ENCODE measurements at regions not wholly inside any gene's neighbourhood (a gene's known extent, or its start where the extent isn't known, plus 50 kb on each side); places are given as distances from the start of the nearest gene placed in this dataset.
"Not testable (repeated sequence)": the region's sequence is repeated elsewhere in the genome, so short reads cannot be mapped to it uniquely, and the experiment has no call there.

- DNase-seq; POLR2A ChIA-PET; ATAC-seq (ENCODE audit: low read depth); H3K9me3 Mint-ChIP-seq; H3K4me3 Mint-ChIP-seq; H3K27me3 Mint-ChIP-seq; H3K27ac Mint-ChIP-seq; H3K4me1 Mint-ChIP-seq: not testable (repeated sequence)
- H3K36me3 Mint-ChIP-seq, result peaks cover 29% of the 10 kb centered on the region
These were observed 103.8 kb upstream of the GRK3 start for GRCh38 chr22:25460682-25461081.

- H3K4me1 Mint-ChIP-seq, result peaks cover 7% of the 10 kb centered on the region
- no peaks in the 10 kb centered on the region for H3K27me3 Mint-ChIP-seq
- no peak overlapping the region for H3K27ac Mint-ChIP-seq
- POLR2A ChIA-PET, result no interaction called here
- DNase-seq, result no peak
- ATAC-seq (ENCODE audit: low read depth), result no peak
- H3K9me3 Mint-ChIP-seq, result no peaks in the 10 kb centered on the region
- H3K4me3 Mint-ChIP-seq, result no peak overlapping the region
- H3K36me3 Mint-ChIP-seq, result peaks cover 34% of the 10 kb centered on the region
These were observed 103.2 kb upstream of the GRK3 start for GRCh38 chr22:25461301-25461700.

- H3K4me3 Mint-ChIP-seq, H3K4me1 Mint-ChIP-seq, H3K27me3 Mint-ChIP-seq, H3K9me3 Mint-ChIP-seq: not testable (repeated sequence)
- Mint-ChIP-seq H3K27ac (peak overlapping the region; percentile 80), H3K36me3 (peaks cover 31% of the 10 kb centered on the region)
- POLR2A ChIA-PET, result interaction anchor here (1.4 kb wide), 1 partner anchor 310 kb away, joined by 7 read pairs; no protein-coding TSS in a partner anchor
- ATAC-seq (ENCODE audit: low read depth) (peak; percentile 90), DNase-seq (peak; percentile 85)
These were observed 101.8 kb upstream of the GRK3 start for GRCh38 chr22:25462474-25463346.

GRCh38 chr22:25463347-25463628, 101.2 kb upstream of the GRK3 start:
- ATAC-seq (ENCODE audit: low read depth); DNase-seq; H3K27me3 Mint-ChIP-seq; H3K4me3 Mint-ChIP-seq; H3K27ac Mint-ChIP-seq; H3K9me3 Mint-ChIP-seq; POLR2A ChIA-PET; H3K4me1 Mint-ChIP-seq: not testable (repeated sequence)
- H3K36me3 Mint-ChIP-seq, result peaks cover 31% of the 10 kb centered on the region

GRCh38 chr22:25464326-25464725, 100.1 kb upstream of the GRK3 start:
- DNase-seq; ATAC-seq (ENCODE audit: low read depth); H3K27ac Mint-ChIP-seq; H3K4me1 Mint-ChIP-seq; POLR2A ChIA-PET; H3K27me3 Mint-ChIP-seq; H3K4me3 Mint-ChIP-seq; H3K9me3 Mint-ChIP-seq: not testable (repeated sequence)
- peaks cover 28% of the 10 kb centered on the region for H3K36me3 Mint-ChIP-seq

GRCh38 chr22:25465949-25466348, 98.5 kb upstream of the GRK3 start:
- no peak overlapping the region for H3K27ac Mint-ChIP-seq
- peaks cover 5% of the 10 kb centered on the region for H3K4me1 Mint-ChIP-seq
- no peak for DNase-seq
- POLR2A ChIA-PET, result no interaction called here
- no peaks in the 10 kb centered on the region for H3K9me3 Mint-ChIP-seq
- no peaks in the 10 kb centered on the region for H3K27me3 Mint-ChIP-seq
- H3K36me3 Mint-ChIP-seq, result peaks cover 19% of the 10 kb centered on the region
- no peak overlapping the region for H3K4me3 Mint-ChIP-seq
- no peak for ATAC-seq (ENCODE audit: low read depth)

- no peak overlapping the region for H3K27ac Mint-ChIP-seq
- ATAC-seq (ENCODE audit: low read depth) (no peak), DNase-seq (no peak)
- peaks cover 2% of the 10 kb centered on the region for H3K9me3 Mint-ChIP-seq
- POLR2A ChIA-PET, result no interaction called here
- H3K27me3 Mint-ChIP-seq, result no peaks in the 10 kb centered on the region
- peaks cover 6% of the 10 kb centered on the region for H3K4me1 Mint-ChIP-seq
- no peak overlapping the region for H3K4me3 Mint-ChIP-seq
- peaks cover 16% of the 10 kb centered on the region for H3K36me3 Mint-ChIP-seq
These were observed 92.1 kb upstream of the GRK3 start for GRCh38 chr22:25472382-25472781.

- Mint-ChIP-seq H3K36me3 (peaks cover 30% of the 10 kb centered on the region), H3K4me1 (peaks cover 7% of the 10 kb centered on the region), H3K4me3 (no peak overlapping the region), H3K27ac (no peak overlapping the region), H3K9me3 (peaks cover 6% of the 10 kb centered on the region), H3K27me3 (no peaks in the 10 kb centered on the region)
- no peak for DNase-seq
- no peak for ATAC-seq (ENCODE audit: low read depth)
- POLR2A ChIA-PET, result no interaction called here
These were observed 89.0 kb upstream of the GRK3 start for GRCh38 chr22:25475257-25476022.

- H3K9me3 Mint-ChIP-seq, result peaks cover 6% of the 10 kb centered on the region
- peaks cover 44% of the 10 kb centered on the region for H3K36me3 Mint-ChIP-seq
- no peaks in the 10 kb centered on the region for H3K27me3 Mint-ChIP-seq
- no peak for ATAC-seq (ENCODE audit: low read depth)
- no peak overlapping the region for H3K4me3 Mint-ChIP-seq
- DNase-seq, result no peak
- H3K27ac Mint-ChIP-seq, result no peak overlapping the region
- H3K4me1 Mint-ChIP-seq, result peaks cover 6% of the 10 kb centered on the region
- POLR2A ChIA-PET, result no interaction called here
These were observed 87.1 kb upstream of the GRK3 start for GRCh38 chr22:25477358-25477757.

GRCh38 chr22:25478111-25478510, 86.4 kb upstream of the GRK3 start:
- H3K27me3 Mint-ChIP-seq, result no peaks in the 10 kb centered on the region
- H3K4me3 Mint-ChIP-seq, result no peak overlapping the region
- POLR2A ChIA-PET, result no interaction called here
- ATAC-seq (ENCODE audit: low read depth) (no peak), DNase-seq (no peak)
- peaks cover 6% of the 10 kb centered on the region for H3K9me3 Mint-ChIP-seq
- H3K36me3 Mint-ChIP-seq, result peaks cover 49% of the 10 kb centered on the region
- no peak overlapping the region for H3K27ac Mint-ChIP-seq
- H3K4me1 Mint-ChIP-seq, result peaks cover 6% of the 10 kb centered on the region

- no peaks in the 10 kb centered on the region for H3K27me3 Mint-ChIP-seq
- DNase-seq (no peak), ATAC-seq (ENCODE audit: low read depth) (no peak)
- POLR2A ChIA-PET, result no interaction called here
- peaks cover 7% of the 10 kb centered on the region for H3K4me1 Mint-ChIP-seq
- no peak overlapping the region for H3K27ac Mint-ChIP-seq
- no peak overlapping the region for H3K4me3 Mint-ChIP-seq
- H3K9me3 Mint-ChIP-seq, result peaks cover 6% of the 10 kb centered on the region
- H3K36me3 Mint-ChIP-seq, result peaks cover 50% of the 10 kb centered on the region
These were observed 85.9 kb upstream of the GRK3 start for GRCh38 chr22:25478528-25478927.

- POLR2A ChIA-PET, result not testable (repeated sequence)
These were observed 83.6 kb upstream of the GRK3 start for GRCh38 chr22:25480868-25481267.

GRCh38 chr22:25482091-25482760, 82.2 kb upstream of the GRK3 start:
- H3K27ac Mint-ChIP-seq, result no peak overlapping the region
- H3K36me3 Mint-ChIP-seq, result peaks cover 65% of the 10 kb centered on the region
- H3K4me3 Mint-ChIP-seq, result no peak overlapping the region
- H3K4me1 Mint-ChIP-seq, result peaks cover 31% of the 10 kb centered on the region
- no peaks in the 10 kb centered on the region for H3K27me3 Mint-ChIP-seq
- POLR2A ChIA-PET, result no interaction called here
- ATAC-seq (ENCODE audit: low read depth) (no peak), DNase-seq (no peak)
- H3K9me3 Mint-ChIP-seq, result peaks cover 7% of the 10 kb centered on the region

More at GRCh38 chr22:25480868-25481267, 83.6 kb upstream of the GRK3 start:
- not testable (repeated sequence) for H3K27ac Mint-ChIP-seq; H3K27me3 Mint-ChIP-seq; H3K9me3 Mint-ChIP-seq; H3K4me3 Mint-ChIP-seq; DNase-seq; ATAC-seq (ENCODE audit: low read depth)
- H3K4me1 Mint-ChIP-seq, result peaks cover 21% of the 10 kb centered on the region
- H3K36me3 Mint-ChIP-seq, result peaks cover 64% of the 10 kb centered on the region
